OCI-LY3 (cell line): ENCODE measurements at regions not wholly inside any gene's neighbourhood (a gene's known extent, or its start where the extent isn't known, plus 50 kb on each side); places are given as distances from the start of the nearest gene placed in this dataset.
"Not testable (repeated sequence)": the region's sequence is repeated elsewhere in the genome, so short reads cannot be mapped to it uniquely, and the experiment has no call there.

ENCODE experiments used
- H2AFZ ChIP-seq: fragments of 200-600, 300-600 bp; shearing (Covaris generic); 2 replicates; pipeline ENCODE4 v1.6.0; 2014; ENCODE audit warnings: antibody characterized with exemption, low read depth, low read length
- H3K27ac ChIP-seq: fragments of 200-600, 300-600 bp; sonication (generic); 2 replicates; pipeline ENCODE4 v1.5.1; 2014; ENCODE audit warnings: mild to moderate bottlenecking, low read length, moderate library complexity, mixed read lengths
- H3K27me3 ChIP-seq: fragments of 200-600, 300-600 bp; sonication (generic); 2 replicates; pipeline ENCODE4 v1.6.1; 2014; ENCODE audit warnings: low read depth, low read length, mixed read lengths
- H3K36me3 ChIP-seq: fragments of 200-600, 300-600 bp; sonication (generic); replicated peaks from 2 replicates; pipeline ENCODE3; 2014; ENCODE audit warnings: low read depth, low read length, mixed read lengths
- H3K4me1 ChIP-seq: fragments of 300-600, 200-600 bp; sonication (generic); 2 replicates; pipeline ENCODE4 v1.6.1; 2014; ENCODE audit warnings: low read length, mixed read lengths
- H3K4me2 ChIP-seq: fragments of 200-600, 300-600 bp; sonication (generic); 2 replicates; pipeline ENCODE4 v1.6.1; 2014; ENCODE audit warnings: low read length, mixed read lengths
- H3K4me3 ChIP-seq: fragments of 300-600, 200-600 bp; sonication (generic); 2 replicates; pipeline ENCODE4 v1.5.1; 2014; ENCODE audit warnings: antibody characterized with exemption, mild to moderate bottlenecking, low read length, moderate library complexity
- H3K79me2 ChIP-seq: fragments of 300-600, 200-600 bp; shearing (Covaris generic); 2 replicates; pipeline ENCODE4 v1.6.1; 2014; ENCODE audit warnings: mild to moderate bottlenecking, low read length, mixed read lengths
- H3K9ac ChIP-seq: fragments of 300-600, 200-600 bp; shearing (Covaris generic); 2 replicates; pipeline ENCODE4 v1.6.0; 2014; ENCODE audit warnings: mild to moderate bottlenecking, low read length, moderate library complexity
- H3K9me3 ChIP-seq: fragments of 200-600, 300-600 bp; shearing (Covaris generic); 2 replicates; pipeline ENCODE4 v1.6.1; 2014; ENCODE audit warnings: low read length, mixed read lengths; ENCODE audit not compliant: insufficient read depth
- H4K20me1 ChIP-seq: fragments of 200-600, 300-600 bp; sonication (generic); 2 replicates; pipeline ENCODE4 v1.6.1; 2016; ENCODE audit warnings: low read length, mixed read lengths; ENCODE audit not compliant: insufficient read depth
- EZH2phosphoT487 ChIP-seq: fragments of 200-600 bp; shearing (Covaris generic); IDR thresholded peaks from 2 replicates; pipeline ENCODE4 v1.6.1; 2018; ENCODE audit warnings: antibody characterized with exemption, mixed run types, low read depth
- TF ChIP-seq, protein P1 (sequence below): fragments of 200-600, 300-600 bp; sonication (generic); IDR thresholded peaks from 2 replicates; pipeline ENCODE4 v1.5.1; 2014; ENCODE audit warnings: antibody characterized with exemption, low read length, low read depth

DNA sequence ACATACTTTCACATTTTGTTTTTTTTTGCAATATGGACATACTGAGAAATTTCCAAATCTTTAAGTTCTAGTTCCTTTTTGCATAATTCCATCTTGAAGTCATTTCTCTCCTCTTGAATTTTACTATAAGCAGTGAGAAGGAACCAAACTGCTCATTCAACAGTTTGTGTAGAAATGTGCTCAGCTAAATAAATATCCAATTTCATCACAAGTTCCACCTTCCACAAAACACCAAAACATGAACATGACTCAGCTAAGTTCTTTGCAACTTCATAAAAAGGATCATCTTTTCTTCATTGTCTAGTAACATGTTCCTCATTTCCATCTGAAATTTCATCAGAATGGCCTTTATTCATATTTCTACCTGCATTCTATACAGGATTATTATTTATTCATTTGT lies 77.3 kb upstream of the FGF13 start:
- no peaks in the 10 kb centered on the region for H3K36me3 ChIP-seq
- H3K9ac ChIP-seq, result no peak overlapping the region
- no peak overlapping the region for H3K27ac ChIP-seq
- H3K4me2 ChIP-seq, result no peak overlapping the region
- no peaks in the 10 kb centered on the region for H3K27me3 ChIP-seq
- no peaks in the 10 kb centered on the region for H3K4me1 ChIP-seq
- no peaks in the 10 kb centered on the region for H4K20me1 ChIP-seq
- H3K9me3 ChIP-seq, result no peaks in the 10 kb centered on the region
- H3K4me3 ChIP-seq, result no peak overlapping the region
- H2AFZ ChIP-seq, result no peak overlapping the region
- TF ChIP-seq, protein P1, sequence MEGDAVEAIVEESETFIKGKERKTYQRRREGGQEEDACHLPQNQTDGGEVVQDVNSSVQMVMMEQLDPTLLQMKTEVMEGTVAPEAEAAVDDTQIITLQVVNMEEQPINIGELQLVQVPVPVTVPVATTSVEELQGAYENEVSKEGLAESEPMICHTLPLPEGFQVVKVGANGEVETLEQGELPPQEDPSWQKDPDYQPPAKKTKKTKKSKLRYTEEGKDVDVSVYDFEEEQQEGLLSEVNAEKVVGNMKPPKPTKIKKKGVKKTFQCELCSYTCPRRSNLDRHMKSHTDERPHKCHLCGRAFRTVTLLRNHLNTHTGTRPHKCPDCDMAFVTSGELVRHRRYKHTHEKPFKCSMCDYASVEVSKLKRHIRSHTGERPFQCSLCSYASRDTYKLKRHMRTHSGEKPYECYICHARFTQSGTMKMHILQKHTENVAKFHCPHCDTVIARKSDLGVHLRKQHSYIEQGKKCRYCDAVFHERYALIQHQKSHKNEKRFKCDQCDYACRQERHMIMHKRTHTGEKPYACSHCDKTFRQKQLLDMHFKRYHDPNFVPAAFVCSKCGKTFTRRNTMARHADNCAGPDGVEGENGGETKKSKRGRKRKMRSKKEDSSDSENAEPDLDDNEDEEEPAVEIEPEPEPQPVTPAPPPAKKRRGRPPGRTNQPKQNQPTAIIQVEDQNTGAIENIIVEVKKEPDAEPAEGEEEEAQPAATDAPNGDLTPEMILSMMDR, result no peak
- TF ChIP-seq EZH2phosphoT487, result no peak
- no peaks in the 10 kb centered on the region for H3K79me2 ChIP-seq

DNA sequence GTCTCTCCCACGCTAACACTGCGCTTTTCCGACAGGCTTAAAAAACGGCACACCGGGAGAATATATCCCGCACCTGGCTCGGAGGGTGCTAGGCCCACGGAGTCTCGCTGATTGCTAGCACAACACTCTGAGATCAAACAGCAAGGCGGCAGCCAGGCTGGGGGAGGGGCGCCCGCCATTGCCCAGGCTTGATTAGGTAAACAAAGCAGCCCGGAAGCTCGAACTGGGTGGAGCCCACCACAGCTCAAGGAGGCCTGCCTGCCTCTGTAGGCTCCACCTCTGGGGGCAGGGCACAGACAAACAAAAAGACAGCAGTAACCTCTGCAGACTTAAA lies 67.0 kb upstream of the FGF13 start:
- not testable (repeated sequence) for H3K4me3 ChIP-seq, H3K9me3 ChIP-seq, H2AFZ ChIP-seq, H3K79me2 ChIP-seq, H3K4me1 ChIP-seq, H3K36me3 ChIP-seq, H3K27me3 ChIP-seq, H3K9ac ChIP-seq, H3K4me2 ChIP-seq, H3K27ac ChIP-seq, H4K20me1 ChIP-seq

DNA sequence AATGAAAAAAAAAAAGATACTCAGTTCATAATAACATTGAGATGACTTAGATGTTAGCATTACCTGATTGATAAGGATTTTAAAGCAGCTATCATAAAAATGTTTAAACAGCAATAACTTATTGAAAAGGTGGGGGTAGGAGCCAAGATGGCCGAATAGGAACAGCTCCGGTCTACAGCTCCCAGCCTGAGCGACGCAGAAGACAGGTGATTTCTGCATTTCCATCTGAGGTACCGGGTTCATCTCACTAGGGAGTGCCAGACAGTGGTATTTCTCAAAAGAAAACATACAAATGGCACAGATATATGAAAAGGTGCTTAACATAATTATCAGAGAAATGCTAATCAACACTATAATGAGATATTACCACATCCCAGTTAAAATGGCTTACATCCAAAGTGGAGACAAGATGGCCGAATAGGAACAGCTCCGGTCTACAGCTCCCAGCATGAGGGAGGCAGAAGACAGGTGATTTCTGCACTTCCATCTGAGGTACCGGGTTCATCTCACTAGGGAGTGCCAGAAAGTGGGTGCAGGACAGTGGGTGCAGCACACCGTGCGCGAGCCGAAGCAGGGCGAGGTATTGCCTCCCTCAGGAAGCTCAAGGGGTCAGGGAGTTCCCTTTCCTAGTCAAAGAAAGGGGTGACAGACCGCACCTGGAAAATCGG lies 66.5 kb upstream of the FGF13 start:
- not testable (repeated sequence) for H3K9ac ChIP-seq

DNA sequence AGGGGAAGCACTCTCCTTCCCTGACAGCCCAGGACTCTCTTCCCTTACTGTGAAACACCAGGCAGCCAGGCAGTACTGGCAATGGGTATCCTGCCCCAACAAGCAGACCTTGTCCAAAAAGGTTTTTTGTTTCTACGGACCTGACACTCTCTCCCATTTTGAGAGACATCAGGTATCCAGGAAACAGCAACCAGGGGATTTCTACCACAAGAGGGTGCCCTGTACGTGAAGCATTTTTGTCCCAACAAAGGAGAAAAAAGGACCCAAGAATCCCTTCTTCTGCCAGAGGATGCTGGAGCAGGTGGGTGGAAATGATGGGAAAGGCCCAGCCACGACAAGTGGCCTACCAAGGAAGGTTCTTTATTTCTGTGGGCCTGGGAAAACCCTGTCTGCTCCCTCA lies 65.7 kb upstream of the FGF13 start:
- Histone ChIP-seq H3K27me3 (no peaks in the 10 kb centered on the region), H4K20me1 (no peaks in the 10 kb centered on the region), H3K9ac (no peak overlapping the region), H3K36me3 (no peaks in the 10 kb centered on the region), H2AFZ (no peak overlapping the region), H3K9me3 (no peaks in the 10 kb centered on the region), H3K4me1 (no peaks in the 10 kb centered on the region), H3K4me2 (no peak overlapping the region), H3K79me2 (no peaks in the 10 kb centered on the region), H3K27ac (no peak overlapping the region), H3K4me3 (no peak overlapping the region)
- TF ChIP-seq, protein P1, result no peak; the same call in 1 of the 2 replicates
- TF ChIP-seq EZH2phosphoT487, result no peak

More for the DNA sequence above, 66.5 kb upstream of the FGF13 start:
- not testable (repeated sequence) for H3K79me2 ChIP-seq, H2AFZ ChIP-seq, H4K20me1 ChIP-seq, H3K4me2 ChIP-seq, H3K27ac ChIP-seq, H3K4me3 ChIP-seq, H3K9me3 ChIP-seq, H3K4me1 ChIP-seq, H3K27me3 ChIP-seq, H3K36me3 ChIP-seq

DNA sequence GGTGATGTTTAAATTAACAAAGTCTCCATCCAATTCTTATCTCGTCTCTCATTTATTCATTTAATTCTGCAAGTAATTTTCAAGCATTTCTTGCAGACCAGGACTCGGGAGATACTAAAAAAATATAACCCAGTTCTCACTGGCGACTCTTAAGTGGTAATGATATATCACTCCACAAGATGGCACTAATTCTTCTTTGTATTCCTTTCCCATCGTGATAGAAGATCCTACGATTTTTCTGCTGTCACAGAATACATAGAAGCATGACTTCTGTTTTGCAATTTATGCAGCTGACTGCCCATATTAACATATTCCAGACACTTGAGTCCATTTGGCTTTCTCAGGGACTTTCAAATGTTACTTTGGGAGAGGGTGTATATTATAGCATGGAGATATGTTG lies 64.0 kb upstream of the FGF13 start:
- Histone ChIP-seq H3K79me2 (no peaks in the 10 kb centered on the region), H2AFZ (peak overlapping the region; percentile 41; the same call in 1 of the 2 replicates), H3K4me2 (peak overlapping the region; percentile 70), H3K27me3 (no peaks in the 10 kb centered on the region), H3K27ac (no peak overlapping the region), H3K9ac (no peak overlapping the region), H3K9me3 (no peaks in the 10 kb centered on the region), H3K4me1 (no peaks in the 10 kb centered on the region), H3K36me3 (no peaks in the 10 kb centered on the region), H3K4me3 (peak overlapping the region; percentile 50), H4K20me1 (no peaks in the 10 kb centered on the region)
- TF ChIP-seq, protein P1, result peak; percentile 55
- no peak for TF ChIP-seq EZH2phosphoT487
